22Rv1 (cell line): ENCODE measurements at regions not wholly inside any gene's neighbourhood (a gene's known extent, or its start where the extent isn't known, plus 50 kb on each side); places are given as distances from the start of the nearest gene placed in this dataset.

Source experiments
- CTCF ChIP-seq: fragments of 450-650 bp; IDR thresholded peaks from 2 replicates; pipeline ENCODE4 v1.5.1; 2017; ENCODE audit warnings: mild to moderate bottlenecking
- ZFX ChIP-seq: fragments of 450-650 bp; IDR thresholded peaks from 2 replicates; pipeline ENCODE4 v1.6.1; 2017; ENCODE audit warnings: antibody characterized with exemption, borderline replicate concordance

GRCh38 chr4:180407275-180407885 is 1835.8 kb upstream of the TENM3 start:
- TF ChIP-seq CTCF = no peak
- no peak for TF ChIP-seq ZFX
